Right lobe of liver (tissue), 6 donors: ENCODE measurements at regions not wholly inside any gene's neighbourhood (a gene's known extent, or its start where the extent isn't known, plus 50 kb on each side); places are given as distances from the start of the nearest gene placed in this dataset.
"Not testable (repeated sequence)": the region's sequence is repeated elsewhere in the genome, so short reads cannot be mapped to it uniquely, and the experiment has no call there.

Experiments
- ATAC-seq, 4 donors: fragments of 200-7000 bp; cut with Tn5 transposase; one replicate each; pipeline ENCODE4 v1.9.1; 2020; ENCODE audit warnings: mild to moderate bottlenecking in 4 of 4, moderate library complexity in 4 of 4
- DNase-seq, 3 donors: peaks; one replicate each; pipeline ENCODE4 v3.0.0-alpha.2; 2020
- H3K27ac ChIP-seq, 3 donors: fragments of 200-600 bp; one replicate each; pipeline ENCODE4 v1.8.0; 2022
- H3K27me3 ChIP-seq, 2 donors: fragments of 200-600 bp; one replicate each; pipeline ENCODE4 v1.8.0; 2022
- H3K36me3 ChIP-seq, 4 donors: fragments of 200-600 bp; sonication (generic) in 1 of 4; one replicate each; pipeline versions ENCODE4 v1.5.1 to v1.8.0; 2017 to 2022; ENCODE audit warnings: control low read depth in 1 of 4
- H3K4me1 ChIP-seq, 4 donors: fragments of 200-600 bp; sonication (generic) in 1 of 4; one replicate each; pipeline versions ENCODE4 v1.5.1 to v1.8.0; 2017 to 2022; ENCODE audit warnings: control low read depth in 1 of 4
- H3K4me3 ChIP-seq, 3 donors: fragments of 200-600 bp; one replicate each; pipeline ENCODE4 v1.8.0; 2022
- H3K9me3 ChIP-seq, 4 donors: fragments of 200-600 bp; sonication (generic) in 1 of 4; one replicate each; pipeline versions ENCODE4 v1.5.1 to v1.8.0; 2017 to 2022; ENCODE audit warnings: control low read depth in 1 of 4
- POLR2A ChIP-seq: fragments of 450-650 bp; IDR thresholded peaks from one replicate; pipeline ENCODE4 v1.6.1; 2017; ENCODE audit warnings: antibody characterized with exemption, mild to moderate bottlenecking
- WGBS: methylation state at CpG from one replicate; pipeline ENCODE4 v1.1.6; 2018; ENCODE audit warnings: low coverage, low lambda C conversion rate; ENCODE audit not compliant: insufficient coverage; ENCODE audit errors: missing lambda C conversion rate; 5-methylcytosine and 5-hydroxymethylcytosine counted together
- intact Hi-C, 2 donors: fragments of 100-400 bp; cut with DNase I; formaldehyde crosslinking; loops; one replicate each; pipeline versions ENCODE4 v1.11.2 to v1.14.1; 2022
- TF ChIP-seq, protein P1 (sequence below), 4 donors: fragments of 200-600 bp in 3 of 4; fragments of 450-650 bp in 1 of 4; IDR thresholded peaks; one replicate each; pipeline versions ENCODE4 v1.5.1 to v1.8.0; 2016 to 2022; ENCODE audit warnings: antibody characterized with exemption in 4 of 4, mild to moderate bottlenecking in 2 of 4
- donor health status: DM: no; HTN: yes; CAD: no.
- donor health status: DM: no; HTN: no; CAD: no.
- donor health status: DM: no; HTN: no; CAD: no.
- donor health status: DM: no; HTN: yes; CAD: no.
- donor health status: DM: no; HTN: yes; CAD: no.

DNA sequence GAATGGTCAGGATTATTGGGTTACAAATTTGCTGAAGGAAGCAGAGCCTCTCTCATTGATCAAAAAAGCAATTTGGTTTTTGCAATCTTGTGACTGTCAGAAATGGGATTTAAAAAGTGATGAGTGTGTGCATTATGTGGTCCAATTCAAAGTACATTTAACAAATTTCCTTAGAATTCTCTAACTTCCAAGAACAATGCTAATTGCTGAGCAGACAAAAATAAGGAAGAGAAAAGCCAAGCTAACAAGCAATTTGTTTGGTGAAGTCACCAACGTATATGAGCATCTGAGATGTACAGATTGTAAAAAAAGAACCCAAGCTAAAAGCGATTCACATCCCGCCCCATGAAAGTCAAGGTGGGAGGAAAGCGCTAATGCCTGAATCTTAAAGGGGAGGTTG, 1643.9 kb downstream of the CDH8 start:
- 57% methylated on average over 4 of the region's 4 CpGs for WGBS
- no peak overlapping the region for H3K27ac ChIP-seq
- no peaks in the 10 kb centered on the region for H3K27me3 ChIP-seq
- H3K36me3 ChIP-seq, result no peaks in the 10 kb centered on the region
- no peaks in the 10 kb centered on the region for H3K4me1 ChIP-seq
- ATAC-seq (no peak), DNase-seq (no peak)
- intact Hi-C loops, result no loop called here
- H3K4me3 ChIP-seq, result no peak overlapping the region
- H3K9me3 ChIP-seq, result no peaks in the 10 kb centered on the region
- TF ChIP-seq, protein P1, sequence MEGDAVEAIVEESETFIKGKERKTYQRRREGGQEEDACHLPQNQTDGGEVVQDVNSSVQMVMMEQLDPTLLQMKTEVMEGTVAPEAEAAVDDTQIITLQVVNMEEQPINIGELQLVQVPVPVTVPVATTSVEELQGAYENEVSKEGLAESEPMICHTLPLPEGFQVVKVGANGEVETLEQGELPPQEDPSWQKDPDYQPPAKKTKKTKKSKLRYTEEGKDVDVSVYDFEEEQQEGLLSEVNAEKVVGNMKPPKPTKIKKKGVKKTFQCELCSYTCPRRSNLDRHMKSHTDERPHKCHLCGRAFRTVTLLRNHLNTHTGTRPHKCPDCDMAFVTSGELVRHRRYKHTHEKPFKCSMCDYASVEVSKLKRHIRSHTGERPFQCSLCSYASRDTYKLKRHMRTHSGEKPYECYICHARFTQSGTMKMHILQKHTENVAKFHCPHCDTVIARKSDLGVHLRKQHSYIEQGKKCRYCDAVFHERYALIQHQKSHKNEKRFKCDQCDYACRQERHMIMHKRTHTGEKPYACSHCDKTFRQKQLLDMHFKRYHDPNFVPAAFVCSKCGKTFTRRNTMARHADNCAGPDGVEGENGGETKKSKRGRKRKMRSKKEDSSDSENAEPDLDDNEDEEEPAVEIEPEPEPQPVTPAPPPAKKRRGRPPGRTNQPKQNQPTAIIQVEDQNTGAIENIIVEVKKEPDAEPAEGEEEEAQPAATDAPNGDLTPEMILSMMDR (IDR thresholded peaks at IDR 0.05), result no peak
- TF ChIP-seq POLR2A, result no peak

DNA sequence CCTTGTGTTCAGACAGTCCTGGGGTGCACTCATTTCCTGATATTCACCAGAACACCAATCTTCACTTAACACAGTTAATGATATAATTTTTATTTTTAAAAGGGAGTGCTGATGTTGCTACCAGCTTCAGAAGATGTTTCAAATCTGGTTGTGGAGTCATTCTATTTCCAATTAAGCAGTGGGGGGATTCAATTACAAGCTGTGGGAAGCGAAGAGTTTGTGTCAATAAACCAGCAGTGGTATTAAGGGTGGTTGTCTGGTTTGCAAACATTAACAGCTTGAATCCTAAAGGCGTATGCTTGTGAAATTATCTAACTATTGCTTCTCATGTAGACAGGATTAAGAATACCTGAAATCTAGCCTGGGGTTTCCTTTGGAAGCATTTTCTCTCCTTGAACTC, 1637.5 kb upstream of the GOT2 start:
- intact Hi-C loops, result no loop called here
- no peak overlapping the region for H3K4me3 ChIP-seq
- H3K36me3 ChIP-seq, result no peaks in the 10 kb centered on the region
- DNase-seq (no peak), ATAC-seq (no peak)
- H3K27me3 ChIP-seq, result no peaks in the 10 kb centered on the region
- WGBS, result 28% methylated on average over 2 of the region's 2 CpGs
- no peak overlapping the region for H3K27ac ChIP-seq
- no peaks in the 10 kb centered on the region for H3K4me1 ChIP-seq
- TF ChIP-seq POLR2A, result no peak
- TF ChIP-seq, protein P1 (IDR thresholded peaks at IDR 0.05), result no peak
- H3K9me3 ChIP-seq, result no peaks in the 10 kb centered on the region

DNA sequence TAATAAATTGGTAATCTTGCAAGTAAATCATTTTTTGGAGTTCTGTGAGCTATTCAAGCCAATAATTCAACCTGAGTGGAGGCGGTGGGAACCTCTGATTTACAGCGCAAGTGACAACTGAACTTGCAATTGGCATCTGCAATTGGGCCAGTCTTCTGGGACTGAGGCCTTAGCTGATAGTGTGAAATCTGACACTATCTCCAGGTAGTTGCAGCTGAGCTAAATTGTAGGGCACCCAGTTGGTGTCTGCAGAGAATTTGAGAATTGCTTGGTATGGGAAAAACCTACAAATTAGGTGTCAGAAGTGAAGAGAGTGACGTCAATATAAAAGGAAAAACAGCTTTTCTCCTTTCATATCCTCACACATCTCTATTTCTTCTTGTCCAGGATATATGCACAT, 1633.6 kb upstream of the GOT2 start:
- 63% methylated on average over 3 of the region's 3 CpGs for WGBS
- TF ChIP-seq, protein P1 (IDR thresholded peaks at IDR 0.05), result no peak
- TF ChIP-seq POLR2A, result no peak
- ATAC-seq, result no peak
- intact Hi-C loops, result no loop called here
- Histone ChIP-seq H3K4me1 (no peaks in the 10 kb centered on the region), H3K27ac (no peak overlapping the region), H3K9me3 (no peaks in the 10 kb centered on the region), H3K27me3 (no peaks in the 10 kb centered on the region), H3K36me3 (no peaks in the 10 kb centered on the region), H3K4me3 (no peak overlapping the region)
- DNase-seq, result no peak

DNA sequence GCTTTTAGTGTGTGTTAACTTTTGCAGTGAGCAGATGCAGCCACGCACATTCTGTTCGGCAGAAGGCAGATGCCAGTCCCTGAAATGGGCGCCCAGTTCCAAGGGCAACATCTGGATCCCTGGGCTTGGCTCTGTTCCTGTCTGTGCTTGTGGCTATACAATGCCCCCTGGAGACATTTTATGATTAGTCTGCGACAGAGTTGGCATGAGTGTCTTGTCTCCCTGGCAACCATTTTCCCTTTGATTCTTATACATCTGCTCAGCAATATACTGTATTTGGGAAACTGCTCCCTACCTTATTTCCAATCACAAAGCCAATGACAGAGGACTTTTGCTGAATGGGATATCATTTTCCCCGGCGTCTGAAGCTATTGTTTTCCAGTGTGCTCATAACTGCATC, 1629.5 kb upstream of the GOT2 start:
- no peaks in the 10 kb centered on the region for H3K36me3 ChIP-seq
- H3K27me3 ChIP-seq, result no peaks in the 10 kb centered on the region
- no peak for TF ChIP-seq POLR2A
- TF ChIP-seq, protein P1 (IDR thresholded peaks at IDR 0.05), result no peak
- H3K9me3 ChIP-seq, result no peaks in the 10 kb centered on the region
- intact Hi-C loops, result no loop called here
- WGBS, result 78% methylated on average over 6 of the region's 6 CpGs
- H3K4me1 ChIP-seq, result no peaks in the 10 kb centered on the region
- no peak overlapping the region for H3K27ac ChIP-seq
- ATAC-seq, result no peak
- DNase-seq, result no peak
- no peak overlapping the region for H3K4me3 ChIP-seq

DNA sequence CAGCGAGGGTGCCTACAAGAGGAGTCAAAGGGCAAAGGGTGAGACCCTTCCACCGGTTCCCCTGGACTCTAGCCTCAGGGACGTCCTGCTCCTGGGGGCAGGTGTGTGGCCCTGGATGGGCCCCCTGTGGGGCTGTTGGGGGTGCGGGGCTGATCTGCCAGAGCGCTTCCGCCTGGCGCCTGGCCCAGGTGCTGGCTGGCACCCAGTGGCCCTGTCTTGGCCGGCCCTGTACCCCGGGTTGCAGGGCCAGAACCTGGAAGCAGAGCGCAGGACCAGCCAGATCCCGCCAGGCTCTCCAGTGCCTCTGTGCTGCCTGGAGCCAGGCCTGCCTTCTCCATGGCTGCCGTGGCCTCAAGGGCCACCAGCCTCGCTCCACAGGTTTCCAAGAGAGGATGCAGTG, 1625.8 kb upstream of the GOT2 start:
- intact Hi-C loops, H3K4me3 ChIP-seq, ATAC-seq, H3K36me3 ChIP-seq, H3K4me1 ChIP-seq, H3K27me3 ChIP-seq, DNase-seq, H3K27ac ChIP-seq, H3K9me3 ChIP-seq: not testable (repeated sequence)
- WGBS, result 67% methylated on average over 1 of the region's 13 CpGs

DNA sequence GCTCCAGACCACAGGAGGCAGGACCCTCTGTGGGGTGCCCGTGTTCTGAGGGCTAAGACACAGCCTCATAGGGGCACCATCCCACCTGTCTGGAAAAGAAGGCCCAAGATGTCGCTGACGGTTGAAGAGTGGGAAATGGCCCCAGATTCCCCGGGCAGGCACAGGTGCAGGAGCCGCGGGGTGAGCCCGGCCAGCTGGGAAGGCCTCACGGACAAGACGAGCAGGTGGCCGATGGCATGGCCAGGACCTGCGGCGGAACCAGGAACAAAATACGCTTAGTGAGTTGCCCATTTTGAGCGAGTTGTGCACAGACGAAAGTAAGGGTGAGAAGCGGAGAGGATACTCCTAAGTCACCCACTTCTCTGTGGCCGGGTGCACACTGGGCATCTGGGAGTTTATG, 1625.3 kb upstream of the GOT2 start:
- DNase-seq, H3K36me3 ChIP-seq, ATAC-seq, H3K27me3 ChIP-seq, H3K4me1 ChIP-seq, H3K27ac ChIP-seq, H3K4me3 ChIP-seq, intact Hi-C loops, H3K9me3 ChIP-seq: not testable (repeated sequence)
- WGBS, result 85% methylated on average over 15 of the region's 17 CpGs

DNA sequence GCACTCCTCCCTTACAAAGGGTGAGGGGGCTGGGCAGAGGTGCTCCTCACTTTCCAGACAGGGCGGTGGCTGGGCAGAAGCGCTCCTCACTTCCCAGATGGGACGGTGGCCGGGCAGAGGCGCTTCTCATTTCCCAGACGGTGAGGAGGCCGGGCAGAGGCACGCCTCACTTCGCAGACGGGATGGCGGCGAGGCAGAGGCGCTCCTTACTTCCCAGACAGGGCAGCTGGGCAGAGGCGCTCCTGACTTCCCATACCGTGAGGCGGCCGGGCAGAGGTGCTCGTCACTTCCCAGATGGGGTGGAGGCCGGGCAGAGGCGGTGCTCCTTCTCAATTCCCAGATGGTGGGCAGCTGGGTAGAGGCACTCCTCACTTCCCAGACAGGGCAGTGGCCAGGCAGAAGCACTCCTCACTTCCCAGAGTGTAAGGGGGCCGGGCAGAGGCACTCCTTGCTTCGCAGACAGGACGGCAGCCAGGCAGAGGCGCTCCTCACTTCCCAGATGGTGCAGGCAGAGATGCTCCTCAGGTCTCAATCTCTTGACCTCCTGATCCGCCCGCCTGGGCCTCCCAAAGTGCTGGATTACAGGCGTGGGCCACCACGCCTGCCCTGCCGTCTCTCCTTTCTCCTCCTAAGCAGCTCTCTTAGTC, 1623.9 kb upstream of the GOT2 start:
- intact Hi-C loops, H3K36me3 ChIP-seq, H3K4me1 ChIP-seq, H3K4me3 ChIP-seq, H3K9me3 ChIP-seq, ATAC-seq, H3K27ac ChIP-seq, H3K27me3 ChIP-seq, DNase-seq: not testable (repeated sequence)
- WGBS, result 52% methylated on average over 5 of the region's 29 CpGs
